Activated T-cell treated with anti-CD3 and anti-CD28 coated beads for 48 hours (primary cell): ENCODE measurements at regions not wholly inside any gene's neighbourhood (a gene's known extent, or its start where the extent isn't known, plus 50 kb on each side); places are given as distances from the start of the nearest gene placed in this dataset.
A peak's percentile ranks its signal among the peaks of the same experiment; 100 is the strongest.

Experiments used
- DNase-seq: peaks from one replicate; pipeline ENCODE4 v3.0.0-alpha.2; 2020; ENCODE audit warnings: low read depth

DNA sequence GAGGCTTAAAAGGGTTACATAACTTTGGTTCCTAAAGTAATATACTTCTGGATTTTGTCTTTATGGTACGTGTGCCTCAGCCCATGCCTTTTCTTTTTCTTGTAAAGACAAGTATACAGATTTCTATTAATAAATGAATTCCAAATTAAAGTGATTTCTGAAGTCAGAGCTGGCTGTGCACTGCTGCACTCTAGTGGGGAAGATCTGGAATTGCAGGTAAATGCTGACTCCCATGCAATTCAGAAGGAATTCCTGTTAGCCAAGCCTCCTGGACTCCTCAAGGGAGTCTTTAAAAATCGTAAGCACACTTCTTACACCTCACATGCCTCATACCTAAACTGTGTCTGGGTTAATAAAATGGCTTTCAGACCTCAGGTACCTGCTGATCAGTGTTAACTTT lies 118.4 kb upstream of the SLC7A1 start:
- no peak for DNase-seq

- no peak for DNase-seq
Observed at GRCh38 chr13:29711776-29712175, 116.3 kb upstream of the SLC7A1 start.

GRCh38 chr13:29710511-29710910 lies 115.0 kb upstream of the SLC7A1 start:
- DNase-seq: no peak

- no peak for DNase-seq
Observed at GRCh38 chr13:29709407-29710069, 114.0 kb upstream of the SLC7A1 start.

DNA sequence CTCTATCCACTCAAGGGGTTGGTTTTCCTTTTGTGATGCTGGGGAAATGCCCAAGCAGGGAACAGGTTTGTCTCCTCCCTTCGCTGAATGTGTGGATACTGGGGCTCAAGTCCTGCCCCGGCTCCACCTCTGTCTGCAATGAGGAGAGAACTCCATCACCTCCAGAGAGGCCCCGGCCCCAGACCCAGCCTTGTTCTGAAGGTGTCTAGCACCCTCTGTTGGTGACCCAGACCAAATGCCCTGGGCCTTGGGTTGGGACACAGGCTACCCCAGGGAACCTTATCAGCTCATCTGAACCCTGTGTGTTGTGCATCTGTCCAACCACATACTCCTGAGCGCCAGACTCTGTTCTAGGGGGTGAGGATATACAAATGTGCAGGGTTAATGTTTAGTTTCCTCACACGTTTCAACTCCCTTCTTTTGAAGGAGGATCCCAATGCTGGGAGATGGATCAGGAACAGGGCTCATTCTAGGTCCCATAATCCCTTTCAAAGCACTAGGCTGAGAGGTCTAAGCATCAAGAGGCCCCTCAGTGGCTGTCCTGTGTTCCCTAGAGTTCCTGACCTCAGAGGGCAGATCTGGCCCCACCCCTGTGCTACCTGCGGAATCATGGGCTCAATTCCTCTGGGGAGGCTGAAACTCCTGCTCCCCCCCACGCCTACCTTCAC lies 112.5 kb upstream of the SLC7A1 start:
- peak; percentile 45 for DNase-seq

DNA sequence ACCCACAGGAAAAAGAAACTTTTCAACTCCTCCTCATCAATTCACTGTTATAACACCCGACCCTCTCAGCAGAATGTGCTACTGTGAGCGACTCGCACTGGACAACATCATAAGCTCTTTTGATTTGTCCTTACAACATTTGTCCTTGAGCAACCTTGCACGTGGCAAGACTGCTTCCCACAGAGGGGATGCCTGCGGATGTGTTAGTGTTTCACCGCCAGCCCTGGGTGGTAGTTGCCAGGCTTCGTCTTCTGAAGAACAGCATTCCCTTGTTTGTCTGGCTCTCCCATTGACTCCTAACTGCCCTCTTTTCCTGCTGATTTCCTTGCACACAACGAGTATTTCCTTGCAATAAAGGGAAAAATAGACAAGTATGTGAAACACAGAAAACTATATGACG lies 111.4 kb upstream of the SLC7A1 start:
- no peak for DNase-seq

- DNase-seq: no peak
Observed at GRCh38 chr13:29704648-29705047, 109.2 kb upstream of the SLC7A1 start.

DNA sequence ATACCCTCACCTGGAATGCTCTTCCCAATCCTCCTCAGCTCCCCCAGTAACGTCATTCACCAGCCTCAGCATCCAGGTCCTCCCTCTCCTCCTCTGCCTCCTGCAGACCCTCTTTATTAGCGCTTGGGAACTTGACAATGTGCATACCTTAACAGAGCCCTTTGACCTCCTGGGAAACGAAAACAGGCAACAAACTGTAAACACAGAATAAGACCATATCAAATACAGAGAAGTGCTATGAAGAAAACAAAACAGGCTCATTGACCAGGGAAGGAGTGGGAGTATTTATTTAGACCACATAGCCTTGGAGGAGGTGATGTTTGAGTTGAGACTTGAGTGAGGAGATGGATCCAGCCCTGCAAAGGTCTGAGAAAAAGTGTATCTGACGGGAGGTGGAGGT lies 107.9 kb upstream of the SLC7A1 start:
- DNase-seq: no peak

GRCh38 chr13:29702912-29703351 lies 107.4 kb upstream of the SLC7A1 start:
- DNase-seq: no peak

DNA sequence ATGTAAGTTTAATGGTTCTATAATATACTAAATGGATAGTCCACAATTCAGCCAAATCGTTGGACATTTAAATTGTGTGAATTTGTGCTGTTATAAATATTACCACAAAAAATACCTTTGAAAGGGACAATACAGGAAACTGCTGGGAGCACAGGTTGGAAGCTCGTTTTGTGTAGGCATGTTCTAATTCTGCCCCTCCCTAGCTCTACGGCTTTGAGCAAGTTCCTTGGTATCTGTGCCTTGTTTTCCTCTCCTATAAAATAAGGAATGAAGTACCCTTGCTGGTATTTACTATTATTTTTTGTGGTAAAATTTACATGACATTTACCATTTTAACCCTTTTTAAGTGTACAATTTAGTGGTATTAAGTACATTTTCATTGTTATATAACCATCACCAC lies 102.6 kb upstream of the SLC7A1 start:
- DNase-seq: no peak

GRCh38 chr13:29696606-29697005 lies 101.1 kb upstream of the SLC7A1 start:
- no peak for DNase-seq

DNA sequence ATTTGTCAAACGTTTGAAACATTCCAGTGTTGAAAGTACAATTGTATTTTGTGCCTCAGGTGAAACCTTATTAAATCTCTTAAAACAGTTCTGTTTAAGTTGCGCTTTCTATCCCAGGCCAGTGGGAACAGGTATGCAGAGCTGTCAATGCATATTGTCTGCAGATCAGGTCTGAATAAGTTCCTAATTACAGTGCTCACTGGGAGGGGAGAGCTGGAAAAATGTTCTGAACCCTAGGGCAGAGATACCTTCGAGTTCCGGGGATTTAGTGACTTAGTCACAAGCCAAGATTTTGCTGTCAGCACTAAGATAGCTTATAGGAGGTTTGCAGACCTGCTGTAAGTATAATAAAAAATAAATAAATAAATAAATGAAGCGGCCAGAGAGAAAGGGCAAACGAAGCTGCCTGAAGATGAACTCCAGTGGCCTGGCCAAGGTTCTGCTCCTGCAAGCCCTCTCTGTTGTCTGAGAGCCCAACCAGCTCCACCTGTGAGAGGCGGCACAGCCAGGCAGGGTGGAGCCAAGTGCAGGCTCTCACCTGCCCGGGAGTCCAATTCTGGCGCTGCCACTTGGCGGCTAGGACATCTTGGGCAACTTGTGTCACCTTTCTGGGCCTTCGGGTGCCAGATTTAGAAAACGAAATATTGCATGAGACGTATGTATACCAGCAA lies 97.9 kb upstream of the SLC7A1 start:
- no peak for DNase-seq

GRCh38 chr13:29689548-29689947 lies 94.1 kb upstream of the SLC7A1 start:
- no peak for DNase-seq

DNA sequence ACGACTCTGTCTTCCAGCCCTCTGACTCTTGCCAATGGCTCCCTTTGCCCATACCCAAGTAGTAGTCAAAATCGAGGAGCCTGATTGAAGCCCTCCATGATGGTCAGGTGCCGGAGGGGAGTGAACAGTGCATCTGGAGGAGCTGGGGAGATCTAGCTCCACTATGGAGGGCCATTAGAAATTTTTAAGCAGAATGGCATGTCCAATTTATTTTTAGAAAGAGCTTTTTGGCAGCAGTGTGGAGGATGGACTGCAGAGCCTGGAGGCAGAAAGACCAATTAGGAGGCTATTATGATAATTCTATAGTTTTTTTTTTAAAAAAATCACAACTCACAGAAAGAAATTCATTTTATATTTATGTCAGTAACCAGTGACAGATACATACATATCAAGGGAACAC lies 92.7 kb upstream of the SLC7A1 start:
- DNase-seq: no peak

DNA sequence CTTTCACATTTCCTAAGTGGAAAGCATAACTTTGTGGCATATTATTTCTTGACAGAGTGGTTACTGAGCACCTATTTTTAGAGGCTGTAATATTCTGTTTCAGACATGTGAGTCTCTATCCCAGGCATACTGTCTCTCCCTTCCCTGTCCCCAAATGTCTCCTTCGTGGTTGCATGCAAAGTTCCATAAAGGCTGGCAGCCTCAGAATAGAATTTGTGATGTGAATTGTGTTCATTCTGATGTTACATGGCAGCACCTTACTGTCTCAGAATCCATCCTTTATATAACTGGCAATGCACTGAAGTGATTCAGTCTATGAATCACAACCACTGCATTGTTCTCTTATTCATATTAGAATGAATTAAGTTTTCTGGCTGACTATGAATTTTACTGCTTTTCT lies 89.0 kb upstream of the SLC7A1 start:
- DNase-seq: no peak

DNA sequence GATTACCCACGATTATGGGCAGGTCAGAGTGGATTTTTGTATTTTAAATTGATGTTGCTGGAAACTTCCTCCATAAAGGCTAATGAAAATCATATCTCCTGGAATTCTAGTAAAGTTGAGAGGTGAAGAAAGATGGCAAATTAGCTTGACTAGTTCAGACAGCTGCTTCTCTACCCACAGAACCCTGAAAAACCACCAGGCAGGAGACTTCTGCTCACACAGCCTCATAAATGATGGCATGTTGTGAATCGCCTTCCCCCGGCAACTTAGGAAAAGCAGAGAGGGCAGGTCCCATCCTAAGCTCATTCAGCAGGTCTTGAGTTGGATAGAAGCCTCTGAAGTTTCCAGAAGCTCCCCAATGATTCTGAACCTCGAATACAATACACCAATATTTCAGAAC lies 87.6 kb upstream of the SLC7A1 start:
- DNase-seq: no peak

GRCh38 chr13:29681864-29682263 lies 86.4 kb upstream of the SLC7A1 start:
- DNase-seq: no peak

DNA sequence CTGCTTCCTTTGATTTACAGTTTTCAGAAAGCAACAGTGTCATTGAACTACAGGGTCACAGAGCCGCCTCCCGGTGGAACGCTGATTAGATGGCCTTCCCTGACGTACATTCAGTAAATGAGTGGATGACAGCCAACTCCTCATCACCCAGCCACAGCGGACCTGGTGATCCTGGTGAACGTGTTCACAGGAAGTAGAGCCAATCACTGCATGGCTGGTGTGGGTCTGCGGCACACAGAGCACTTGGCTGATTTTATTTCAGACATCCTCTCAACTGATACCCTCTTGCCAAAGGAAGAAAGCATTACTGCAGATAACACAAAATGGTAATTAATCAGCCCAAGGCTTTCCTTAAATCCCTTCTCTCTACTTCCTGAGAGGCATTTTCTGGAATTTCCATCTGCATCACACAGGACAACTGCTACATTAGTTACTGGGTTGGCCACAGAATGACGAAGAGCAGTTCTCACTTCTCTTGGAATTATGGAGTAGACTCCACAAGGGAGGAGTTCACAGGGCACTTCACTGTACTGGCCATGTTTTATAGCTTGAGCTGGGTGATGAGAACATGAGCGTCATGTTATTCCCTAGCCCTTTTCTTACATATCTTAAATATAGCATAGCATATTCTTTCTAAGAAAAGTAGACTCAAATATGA lies 84.0 kb upstream of the SLC7A1 start:
- no peak for DNase-seq

GRCh38 chr13:29677627-29678026 lies 82.1 kb upstream of the SLC7A1 start:
- no peak for DNase-seq

GRCh38 chr13:29676941-29677452 lies 81.5 kb upstream of the SLC7A1 start:
- no peak for DNase-seq

DNA sequence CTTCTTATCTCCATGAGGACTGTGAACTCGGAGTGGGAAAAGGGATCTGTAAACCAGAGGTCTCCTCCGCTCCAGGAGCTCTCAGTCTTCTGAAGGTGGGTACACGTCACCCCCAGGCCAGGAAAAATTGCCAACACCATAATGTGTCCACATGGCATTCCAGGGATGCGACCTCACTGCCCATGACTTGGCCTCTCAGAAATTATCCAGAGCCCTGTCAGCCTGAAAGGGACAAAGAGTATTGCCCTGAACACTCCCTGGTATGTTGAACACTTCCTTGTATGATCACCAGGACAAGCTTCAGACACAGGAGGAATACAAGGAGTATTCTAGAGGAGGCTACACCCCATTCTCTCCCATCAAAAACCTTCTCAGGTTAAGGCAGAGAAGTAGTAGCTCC lies 81.0 kb upstream of the SLC7A1 start:
- DNase-seq: no peak

DNA sequence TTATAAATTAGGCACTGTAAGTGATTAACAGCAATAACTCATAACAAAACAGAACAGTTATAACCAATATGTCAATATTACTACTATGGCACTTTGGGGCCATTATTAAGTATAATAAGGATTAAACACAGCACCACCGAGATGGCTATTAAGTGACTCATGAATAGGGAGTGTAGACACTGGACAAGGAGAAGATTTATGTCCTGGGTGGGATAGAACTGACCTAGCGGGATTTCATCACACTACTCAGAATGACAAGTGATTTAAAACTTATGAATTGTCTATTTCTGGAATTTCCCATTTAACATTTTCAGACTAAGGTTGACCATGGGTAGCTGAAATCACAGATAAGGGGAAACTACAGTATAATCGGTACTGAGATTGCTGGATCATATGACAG lies 79.0 kb upstream of the SLC7A1 start:
- no peak for DNase-seq

GRCh38 chr13:29664591-29664990 lies 69.1 kb upstream of the SLC7A1 start:
- DNase-seq: no peak
